HEK293 (cell line): ENCODE measurements at regions not wholly inside any gene's neighbourhood (a gene's known extent, or its start where the extent isn't known, plus 50 kb on each side); places are given as distances from the start of the nearest gene placed in this dataset.

ENCODE experiments used
- CTCF ChIA-PET: fragments of 350-600 bp; formaldehyde crosslinking; extraction: SDS; loops from one replicate; lab custom pipeline; 2021; ENCODE audit warnings: antibody characterized with exemption; lab: Yijun Ruan, JAX
- POLR2A ChIA-PET: fragments of 300-600 bp; formaldehyde crosslinking; extraction: SDS; loops from one replicate; lab custom pipeline; 2020; ENCODE audit warnings: antibody characterized with exemption, inconsistent platforms; lab: Yijun Ruan, JAX
- H3K27ac ChIP-seq: fragments of 200-500 bp; sonication (Bioruptor generic); 2 replicates; pipeline ENCODE4 v1.5.1; 2014; ENCODE audit warnings: low read depth, low read length, control low read depth, inconsistent platforms; ENCODE audit errors: extremely low read depth
- H3K36me3 ChIP-seq, 2 experiments: fragments of 200-500 bp in 1 of 2; sonication (Bioruptor generic) in 1 of 2; 1 replicate in 1 of 2; 2 replicates in 1 of 2; pipeline ENCODE4 v1.5.1; 2014 to 2017; ENCODE audit warnings: inconsistent platforms in 2 of 2, low read length in 2 of 2; ENCODE audit not compliant: control insufficient read depth in 2 of 2, insufficient read depth in 1 of 2
- H3K4me1 ChIP-seq: fragments of 200-500 bp; sonication (Bioruptor generic); 2 replicates; pipeline ENCODE4 v1.5.1; 2014; ENCODE audit warnings: mild to moderate bottlenecking, low read length, inconsistent platforms; ENCODE audit not compliant: control insufficient read depth, insufficient read depth
- H3K4me3 ChIP-seq: 2 replicates; pipeline ENCODE4 v1.5.1; 2011; ENCODE audit warnings: low read depth, mild to moderate bottlenecking, control low read depth, low read length, moderate library complexity
- H3K9me3 ChIP-seq: fragments of 200-500 bp; sonication (Bioruptor generic); 2 replicates; pipeline ENCODE4 v1.5.1; 2014; ENCODE audit warnings: low read depth, low read length, inconsistent platforms; ENCODE audit not compliant: control insufficient read depth, insufficient read depth
- AEBP2 ChIP-seq: fragments of 450-650 bp; formaldehyde crosslinking; IDR thresholded peaks from 2 replicates; pipeline ENCODE4 v1.5.1; 2016; ENCODE audit warnings: missing biosample characterization, missing genetic modification characterization, borderline replicate concordance
- BCL11A ChIP-seq: fragments of 450-650 bp; formaldehyde crosslinking; IDR thresholded peaks from 2 replicates; pipeline ENCODE4 v1.5.1; 2016; ENCODE audit warnings: low read depth, missing biosample characterization, missing genetic modification characterization
- MYNN ChIP-seq: fragments of 450-650 bp; formaldehyde crosslinking; IDR thresholded peaks from 2 replicates; pipeline ENCODE4 v1.5.1; 2016; ENCODE audit warnings: missing biosample characterization, missing genetic modification characterization, borderline replicate concordance
- PBX3 ChIP-seq: sonication (generic); formaldehyde crosslinking; IDR thresholded peaks from 2 replicates; pipeline ENCODE4 v1.8.1; 2022; ENCODE audit warnings: mild to moderate bottlenecking, moderate library complexity, missing genetic modification reagents
- PRDM1 ChIP-seq: fragments of 450-650 bp; formaldehyde crosslinking; IDR thresholded peaks from 2 replicates; pipeline ENCODE4; 2016; ENCODE audit warnings: missing biosample characterization, missing genetic modification characterization
- PRDM6 ChIP-seq: fragments of 450-650 bp; formaldehyde crosslinking; IDR thresholded peaks from 2 replicates; pipeline ENCODE4 v1.5.1; 2017; ENCODE audit warnings: missing biosample characterization, missing genetic modification characterization
- TCF7L2 ChIP-seq: IDR thresholded peaks from 2 replicates; pipeline ENCODE4 v1.6.1; 2011; ENCODE audit warnings: low read depth, mild to moderate bottlenecking, inconsistent platforms, low read length, moderate library complexity, borderline replicate concordance
- ZBTB20 ChIP-seq: fragments of 450-650 bp; formaldehyde crosslinking; IDR thresholded peaks from 2 replicates; pipeline ENCODE4 v1.5.1; 2016; ENCODE audit warnings: missing biosample characterization, missing genetic modification characterization
- ZBTB48 ChIP-seq: fragments of 450-650 bp; formaldehyde crosslinking; IDR thresholded peaks from 2 replicates; pipeline ENCODE4 v1.5.1; 2016; ENCODE audit warnings: missing biosample characterization, missing genetic modification characterization
- ZBTB7A ChIP-seq: fragments of 450-650 bp; formaldehyde crosslinking; IDR thresholded peaks from 2 replicates; pipeline ENCODE4 v1.5.1; 2016; ENCODE audit warnings: low read depth, missing biosample characterization, missing genetic modification characterization
- ZFP3 ChIP-seq: fragments of 450-650 bp; formaldehyde crosslinking; IDR thresholded peaks from 2 replicates; pipeline ENCODE4 v1.5.1; 2016; ENCODE audit warnings: low read depth, missing biosample characterization, missing genetic modification characterization
- ZNF140 ChIP-seq: fragments of 450-650 bp; formaldehyde crosslinking; IDR thresholded peaks from 2 replicates; pipeline ENCODE4 v1.5.1; 2016; ENCODE audit warnings: missing biosample characterization, missing genetic modification characterization
- ZNF214 ChIP-seq: fragments of 450-650 bp; formaldehyde crosslinking; IDR thresholded peaks from 2 replicates; pipeline ENCODE4 v1.5.1; 2017; ENCODE audit warnings: missing biosample characterization, mild to moderate bottlenecking, missing genetic modification characterization, borderline replicate concordance
- ZNF239 ChIP-seq: fragments of 450-650 bp; formaldehyde crosslinking; IDR thresholded peaks from 2 replicates; pipeline ENCODE4 v1.5.1; 2016; ENCODE audit warnings: missing biosample characterization, missing genetic modification characterization
- ZNF362 ChIP-seq: fragments of 450-650 bp; formaldehyde crosslinking; IDR thresholded peaks from 2 replicates; pipeline ENCODE4 v1.5.1; 2016; ENCODE audit warnings: missing biosample characterization, missing genetic modification characterization
- ZNF366 ChIP-seq: fragments of 450-650 bp; formaldehyde crosslinking; conservative IDR thresholded peaks from 2 replicates; pipeline ENCODE4 v1.5.1; 2016; ENCODE audit warnings: missing biosample characterization, missing genetic modification characterization
- ZNF404 ChIP-seq: fragments of 450-650 bp; formaldehyde crosslinking; IDR thresholded peaks from 2 replicates; pipeline ENCODE4 v1.5.1; 2017; ENCODE audit warnings: missing biosample characterization, missing genetic modification characterization
- ZNF48 ChIP-seq: fragments of 450-650 bp; formaldehyde crosslinking; IDR thresholded peaks from 2 replicates; pipeline ENCODE4 v1.5.1; 2016; ENCODE audit warnings: missing biosample characterization, missing genetic modification characterization
- ZNF488 ChIP-seq: fragments of 450-650 bp; formaldehyde crosslinking; IDR thresholded peaks from 2 replicates; pipeline ENCODE4 v1.5.1; 2016; ENCODE audit warnings: missing biosample characterization, missing genetic modification characterization
- ZNF510 ChIP-seq: fragments of 450-650 bp; formaldehyde crosslinking; IDR thresholded peaks from 2 replicates; pipeline ENCODE4 v1.5.1; 2018; ENCODE audit warnings: mild to moderate bottlenecking, missing genetic modification characterization, missing biosample characterization; ENCODE audit not compliant: insufficient replicate concordance
- ZNF514 ChIP-seq: fragments of 450-650 bp; formaldehyde crosslinking; IDR thresholded peaks from 2 replicates; pipeline ENCODE4 v1.5.1; 2016; ENCODE audit warnings: missing biosample characterization, missing genetic modification characterization
- ZNF610 ChIP-seq: fragments of 450-650 bp; formaldehyde crosslinking; IDR thresholded peaks from 2 replicates; pipeline ENCODE4 v1.5.1; 2016; ENCODE audit warnings: missing biosample characterization, missing genetic modification characterization, borderline replicate concordance
- ZNF76 ChIP-seq: fragments of 450-650 bp; formaldehyde crosslinking; IDR thresholded peaks from 2 replicates; pipeline ENCODE4; 2016; ENCODE audit warnings: low read depth, missing biosample characterization, missing genetic modification characterization, borderline replicate concordance
- ZNF768 ChIP-seq: fragments of 450-650 bp; formaldehyde crosslinking; IDR thresholded peaks from 2 replicates; pipeline ENCODE4 v1.5.1; 2018; ENCODE audit warnings: missing biosample characterization, mild to moderate bottlenecking, missing genetic modification characterization
- TF ChIP-seq, protein P1 (sequence below): fragments of 450-650 bp; formaldehyde crosslinking; IDR thresholded peaks from 2 replicates; pipeline ENCODE4 v1.5.1; 2016; ENCODE audit warnings: missing biosample characterization, missing genetic modification characterization
- TF ChIP-seq, protein P2 (sequence below): fragments of 450-650 bp; formaldehyde crosslinking; IDR thresholded peaks from 2 replicates; pipeline ENCODE4 v1.5.1; 2016; ENCODE audit warnings: missing biosample characterization, missing genetic modification characterization

DNA sequence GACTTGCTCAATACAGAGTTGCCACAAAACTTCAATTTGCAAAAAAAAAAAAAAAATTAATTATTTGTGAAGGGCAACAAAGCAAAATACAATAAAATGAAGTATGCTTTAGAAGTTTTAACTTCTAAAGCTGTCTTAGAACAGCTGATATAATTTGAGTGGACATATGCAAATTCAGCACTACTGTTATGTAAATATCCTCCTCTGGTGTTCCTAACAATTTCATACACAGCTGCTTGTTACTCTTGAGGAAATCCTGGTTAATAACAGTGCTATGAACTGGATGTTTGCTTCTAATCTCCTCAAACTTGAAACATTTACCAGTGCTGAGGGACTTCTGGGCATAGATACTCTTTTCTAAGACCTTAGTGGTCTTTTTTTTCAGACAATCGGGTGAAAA is 69.6 kb upstream of the COL24A1 start:
- Histone ChIP-seq H3K4me1 (no peaks in the 10 kb centered on the region), H3K36me3 (no peaks in the 10 kb centered on the region), H3K9me3 (no peaks in the 10 kb centered on the region), H3K27ac (no peak overlapping the region)
- ChIA-PET CTCF (interaction anchor here (0.6 kb wide), 1 partner anchor 10 kb away, joined by 4 read pairs; no protein-coding TSS in a partner anchor), POLR2A (interaction anchor here (0.6 kb wide), 1 partner anchor 147 kb away, joined by 3 read pairs; no protein-coding TSS in a partner anchor)
- TF ChIP-seq BCL11A (tag by site-specific recombination) (no peak), ZNF48 (tag by site-specific recombination) (no peak), ZBTB7A (tag by site-specific recombination) (no peak), PBX3 (CRISPR knock-in tag) (no peak), ZNF510 (tag by site-specific recombination) (no peak), TCF7L2 (no peak), ZNF768 (tag by site-specific recombination) (no peak), ZNF140 (no peak), PRDM1 (tag by site-specific recombination) (no peak), ZNF488 (tag by site-specific recombination) (no peak), ZNF239 (tag by site-specific recombination) (no peak), ZNF610 (tag by site-specific recombination) (no peak), ZFP3 (tag by site-specific recombination) (no peak), ZNF404 (no peak), AEBP2 (tag by site-specific recombination) (no peak), ZNF76 (no peak), ZBTB48 (tag by site-specific recombination) (no peak), ZNF362 (no peak)
- TF ChIP-seq, all 188 proteins: peak for 0
- H3K4me3 ChIP-seq, result no peak overlapping the region

DNA sequence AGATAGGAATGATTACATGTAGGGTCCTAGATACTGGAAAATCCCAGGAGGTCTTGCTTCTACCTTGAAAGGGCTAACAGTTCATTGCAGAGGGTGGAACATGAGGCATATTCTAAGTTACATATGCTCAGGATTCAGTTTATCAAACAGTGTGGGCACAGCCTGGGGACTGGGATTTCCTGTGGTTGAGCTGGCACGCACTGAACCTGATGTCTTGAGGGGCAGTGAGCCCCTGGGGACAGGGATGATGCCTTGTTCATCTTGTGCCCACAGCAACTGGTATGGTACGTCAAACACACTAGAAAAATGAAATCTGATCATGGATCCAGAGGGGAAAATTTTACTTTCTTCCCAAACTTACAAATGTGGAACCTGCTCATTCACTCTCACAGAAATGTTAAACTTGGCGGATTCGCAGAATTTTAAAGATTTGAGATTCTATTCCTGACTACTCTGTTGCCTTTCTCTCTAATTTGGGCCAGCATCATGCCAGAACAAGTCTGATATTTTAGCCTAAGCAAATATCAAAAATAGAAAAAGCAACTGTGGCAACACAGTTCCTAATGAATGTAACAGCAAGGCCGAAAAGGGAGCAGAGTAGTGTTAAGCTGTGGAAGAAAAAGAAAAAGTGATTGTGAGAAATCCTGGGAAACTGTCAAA is 68.2 kb upstream of the COL24A1 start:
- ChIA-PET CTCF (no interaction called here), POLR2A (no interaction called here)
- Histone ChIP-seq H3K36me3 (no peaks in the 10 kb centered on the region), H3K27ac (no peak overlapping the region), H3K4me1 (no peaks in the 10 kb centered on the region), H3K4me3 (no peak overlapping the region), H3K9me3 (no peaks in the 10 kb centered on the region)
- TF ChIP-seq, protein P1, sequence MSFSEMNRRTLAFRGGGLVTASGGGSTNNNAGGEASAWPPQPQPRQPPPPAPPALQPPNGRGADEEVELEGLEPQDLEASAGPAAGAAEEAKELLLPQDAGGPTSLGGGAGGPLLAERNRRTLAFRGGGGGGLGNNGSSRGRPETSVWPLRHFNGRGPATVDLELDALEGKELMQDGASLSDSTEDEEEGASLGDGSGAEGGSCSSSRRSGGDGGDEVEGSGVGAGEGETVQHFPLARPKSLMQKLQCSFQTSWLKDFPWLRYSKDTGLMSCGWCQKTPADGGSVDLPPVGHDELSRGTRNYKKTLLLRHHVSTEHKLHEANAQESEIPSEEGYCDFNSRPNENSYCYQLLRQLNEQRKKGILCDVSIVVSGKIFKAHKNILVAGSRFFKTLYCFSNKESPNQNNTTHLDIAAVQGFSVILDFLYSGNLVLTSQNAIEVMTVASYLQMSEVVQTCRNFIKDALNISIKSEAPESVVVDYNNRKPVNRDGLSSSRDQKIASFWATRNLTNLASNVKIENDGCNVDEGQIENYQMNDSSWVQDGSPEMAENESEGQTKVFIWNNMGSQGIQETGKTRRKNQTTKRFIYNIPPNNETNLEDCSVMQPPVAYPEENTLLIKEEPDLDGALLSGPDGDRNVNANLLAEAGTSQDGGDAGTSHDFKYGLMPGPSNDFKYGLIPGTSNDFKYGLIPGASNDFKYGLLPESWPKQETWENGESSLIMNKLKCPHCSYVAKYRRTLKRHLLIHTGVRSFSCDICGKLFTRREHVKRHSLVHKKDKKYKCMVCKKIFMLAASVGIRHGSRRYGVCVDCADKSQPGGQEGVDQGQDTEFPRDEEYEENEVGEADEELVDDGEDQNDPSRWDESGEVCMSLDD, result no peak
- TF ChIP-seq ZBTB20 (tag by site-specific recombination), result no peak
- TF ChIP-seq ZNF214 (tag by site-specific recombination), result no peak
- TF ChIP-seq ZNF366 (tag by site-specific recombination), result no peak
- TF ChIP-seq PRDM6, result no peak
- TF ChIP-seq, protein P2, sequence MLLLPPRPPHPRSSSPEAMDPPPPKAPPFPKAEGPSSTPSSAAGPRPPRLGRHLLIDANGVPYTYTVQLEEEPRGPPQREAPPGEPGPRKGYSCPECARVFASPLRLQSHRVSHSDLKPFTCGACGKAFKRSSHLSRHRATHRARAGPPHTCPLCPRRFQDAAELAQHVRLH (tag by site-specific recombination), result no peak
- TF ChIP-seq MYNN (tag by site-specific recombination), result no peak
- no peak for TF ChIP-seq ZNF514 (tag by site-specific recombination)
